Stimulated activated CD4-positive, alpha-beta T cell treated with anti-CD3 and anti-CD28 coated beads, Interleukin-2, amount 100 ng/mL, for 24 hours (primary cell): ENCODE measurements at regions not wholly inside any gene's neighbourhood (a gene's known extent, or its start where the extent isn't known, plus 50 kb on each side); places are given as distances from the start of the nearest gene placed in this dataset.

Experiments used
- DNase-seq, 2 donors: peaks; one replicate each; pipeline ENCODE4 v3.0.0-alpha.2; 2020

DNA sequence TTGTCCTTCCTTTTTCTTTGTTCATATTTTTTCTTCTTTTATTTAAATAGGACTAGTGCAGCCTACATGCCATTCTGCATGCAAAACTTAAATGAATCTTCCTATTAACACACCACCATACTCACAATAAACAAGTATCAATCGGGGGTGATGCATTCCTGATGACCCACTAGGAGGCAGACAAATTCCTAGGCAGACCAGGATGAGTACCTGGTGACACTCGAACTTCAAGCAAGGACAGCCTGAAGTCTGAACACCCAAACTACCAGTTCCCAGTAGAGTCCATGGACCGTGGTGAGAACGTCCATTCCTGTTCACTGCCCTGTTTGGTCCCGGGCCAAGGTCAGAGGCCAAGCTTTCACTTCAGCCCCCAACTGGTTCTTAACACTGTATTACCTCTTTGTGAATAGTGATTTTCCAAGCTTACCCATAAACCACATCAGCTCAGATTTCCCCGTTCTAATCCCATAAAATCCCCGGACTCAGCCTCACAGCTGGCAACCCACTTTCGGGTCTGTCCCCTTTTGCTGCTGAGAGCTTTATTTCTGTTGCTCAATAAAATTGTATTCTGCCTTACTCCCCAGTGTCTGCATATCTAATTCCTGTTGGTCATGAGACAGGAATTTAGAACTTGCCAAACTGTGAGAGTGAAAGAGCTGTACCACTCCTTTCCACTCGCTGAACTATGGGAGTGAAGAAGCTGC is 1286.6 kb downstream of the FSTL5 start:
- no peak for DNase-seq

GRCh38 chr4:160880180-160880579 is 1283.6 kb downstream of the FSTL5 start:
- DNase-seq: no peak

GRCh38 chr4:160887668-160888067 is 1276.1 kb downstream of the FSTL5 start:
- no peak for DNase-seq

DNA sequence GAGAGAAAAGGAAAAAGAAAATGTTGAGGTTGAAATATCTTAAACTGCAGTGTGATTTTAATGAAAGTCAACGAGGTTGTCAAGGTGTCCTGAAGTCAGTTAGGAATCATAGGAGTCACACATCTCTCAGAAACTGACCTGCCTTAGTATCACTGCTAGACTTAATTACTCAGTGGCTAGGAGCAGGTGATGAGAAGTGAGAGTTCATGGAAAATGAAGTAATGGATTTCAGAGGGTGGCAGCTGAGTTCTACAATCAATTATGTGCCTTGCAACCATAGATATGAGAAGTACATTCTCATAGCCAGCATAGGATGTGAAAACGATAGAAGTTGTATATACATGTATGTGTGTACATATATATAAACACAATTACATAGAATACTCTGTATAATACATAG is 1269.7 kb downstream of the FSTL5 start:
- no peak for DNase-seq

DNA sequence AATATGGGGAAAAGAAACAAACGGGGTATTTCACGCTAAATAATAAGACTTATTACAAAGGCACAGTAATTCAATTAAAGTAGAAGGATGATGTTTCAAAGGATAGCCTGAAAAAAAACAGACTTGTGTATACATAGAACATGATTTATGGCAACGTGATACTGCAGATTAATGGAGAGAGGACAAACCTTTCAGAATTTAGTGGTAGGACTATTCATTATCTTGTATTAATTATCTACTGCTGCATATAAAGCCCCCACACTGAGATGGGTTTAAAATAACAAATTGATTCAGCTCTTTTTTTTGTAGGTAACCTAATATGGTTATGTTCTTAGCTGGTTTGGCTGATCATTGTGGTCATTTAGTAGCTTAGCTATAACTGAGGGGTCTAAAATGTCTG is 1269.0 kb downstream of the FSTL5 start:
- no peak for DNase-seq

GRCh38 chr4:160927311-160927710 is 1236.5 kb downstream of the FSTL5 start:
- DNase-seq: no peak

GRCh38 chr4:160928482-160928881 is 1235.3 kb downstream of the FSTL5 start:
- DNase-seq: no peak

GRCh38 chr4:160947653-160948052 is 1216.1 kb downstream of the FSTL5 start:
- no peak for DNase-seq

GRCh38 chr4:160956875-160957274 is 1206.9 kb downstream of the FSTL5 start:
- no peak for DNase-seq

DNA sequence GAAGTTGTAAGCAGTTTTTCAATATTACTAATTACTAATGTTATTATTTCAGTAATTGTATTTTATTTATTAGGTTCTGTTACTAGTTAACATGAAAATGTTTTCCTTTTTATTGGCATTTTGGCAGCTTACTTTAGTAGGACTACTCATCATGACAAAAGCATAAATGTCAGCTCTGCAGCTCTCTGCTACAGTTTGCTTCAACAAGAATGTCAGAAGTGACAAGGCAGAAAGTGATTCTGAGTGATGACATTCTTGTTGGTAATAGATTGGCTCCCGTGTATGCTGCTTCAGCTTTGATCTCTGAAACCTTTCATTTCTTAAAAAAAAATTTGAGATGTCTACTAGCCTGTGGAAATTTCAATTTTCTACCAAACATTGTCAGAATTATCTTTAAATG is 1193.9 kb downstream of the FSTL5 start:
- no peak for DNase-seq

DNA sequence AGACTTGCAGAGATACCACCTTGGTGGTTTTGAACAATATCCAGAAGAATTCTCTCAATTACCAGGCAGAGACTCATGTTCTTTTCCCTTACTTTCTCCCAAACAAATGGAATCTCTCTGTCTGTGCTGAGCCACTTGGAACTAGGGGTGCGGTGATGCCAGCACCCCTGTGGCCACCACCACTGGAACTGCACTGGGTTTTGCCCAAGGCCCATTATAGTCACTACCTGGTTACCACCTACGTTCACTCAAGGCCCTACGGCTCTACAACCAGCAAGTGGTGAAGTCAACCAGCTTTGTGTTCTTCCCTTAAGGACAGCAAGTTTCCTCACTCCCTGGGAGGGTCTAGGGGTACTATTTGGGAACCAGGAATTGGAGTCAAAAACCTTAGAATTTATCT is 1183.7 kb downstream of the FSTL5 start:
- DNase-seq: no peak

GRCh38 chr4:160981083-160981482 is 1182.7 kb downstream of the FSTL5 start:
- no peak for DNase-seq

DNA sequence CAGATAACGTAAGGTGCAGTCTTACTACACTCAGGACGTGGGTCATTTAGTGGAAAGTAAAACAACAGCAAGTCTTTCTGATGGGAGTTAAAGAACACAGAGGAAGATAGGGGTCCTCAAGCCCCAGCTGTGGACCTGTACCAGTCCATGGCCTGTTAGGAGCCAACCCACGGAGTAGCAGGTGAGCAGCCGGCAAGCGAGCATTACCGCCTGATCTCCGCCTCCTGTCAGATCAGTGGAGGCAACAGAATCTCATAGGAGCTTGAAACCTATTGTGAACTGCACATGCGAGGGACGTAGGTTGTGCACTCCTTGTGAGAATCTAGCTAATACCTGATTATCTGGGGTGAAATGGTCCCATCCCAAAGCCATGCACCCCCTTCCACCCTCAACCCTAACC is 1180.8 kb downstream of the FSTL5 start:
- DNase-seq: no peak

- DNase-seq: no peak
Measured at GRCh38 chr4:161002386-161002785, 1161.4 kb downstream of the FSTL5 start.

GRCh38 chr4:161003418-161004057 is 1160.3 kb downstream of the FSTL5 start:
- DNase-seq: no peak

DNA sequence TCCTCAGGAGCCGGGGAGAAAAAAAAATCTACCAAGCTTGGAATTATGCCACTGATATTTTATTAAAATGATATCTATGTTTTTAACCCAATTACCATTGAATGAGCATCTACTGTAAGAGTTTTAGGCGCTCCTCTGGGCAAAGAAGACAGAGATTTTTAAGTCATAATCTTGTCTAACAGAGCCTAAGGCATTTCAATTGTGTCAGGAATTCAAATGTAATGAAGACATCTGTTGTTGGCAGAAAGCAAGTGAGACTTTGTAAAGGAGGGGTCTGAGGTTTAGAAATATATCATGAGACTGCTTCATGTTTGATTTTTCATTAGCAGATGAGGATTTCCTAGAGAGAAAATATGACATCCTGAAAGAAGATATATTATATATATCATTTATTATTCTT is 1158.1 kb downstream of the FSTL5 start:
- no peak for DNase-seq

GRCh38 chr4:161008527-161008926 is 1155.3 kb downstream of the FSTL5 start:
- no peak for DNase-seq

DNA sequence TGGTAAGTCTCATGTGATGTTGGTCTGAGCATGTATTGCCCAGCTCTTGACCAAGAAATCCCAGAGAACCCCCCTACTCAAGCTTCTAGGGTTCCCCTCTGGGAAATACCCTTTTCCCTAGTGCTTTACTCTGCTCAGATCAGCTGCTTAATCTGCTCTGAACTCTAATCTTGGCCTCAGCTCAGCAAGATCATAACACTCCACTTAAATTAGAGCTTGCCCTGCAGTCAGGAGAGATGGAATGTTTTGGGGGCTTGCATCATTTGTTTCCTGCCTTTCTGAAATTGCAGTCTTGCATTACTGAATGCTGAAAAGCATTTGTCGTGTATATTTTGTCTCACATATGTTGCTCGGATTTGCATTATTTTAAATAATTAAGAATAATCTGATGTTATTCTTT is 1153.6 kb downstream of the FSTL5 start:
- DNase-seq: no peak
